KG1 (cell line): ENCODE measurements at regions not wholly inside any gene's neighbourhood (a gene's known extent, or its start where the extent isn't known, plus 50 kb on each side); places are given as distances from the start of the nearest gene placed in this dataset.

ENCODE experiments used
- DNase-seq: peaks from one replicate; lab custom pipeline; 2025; lab: John Stamatoyannopoulos, UW

GRCh38 chr4:96677499-96677898, 837.6 kb downstream of the PDHA2 start:
- DNase-seq, result no peak

DNA sequence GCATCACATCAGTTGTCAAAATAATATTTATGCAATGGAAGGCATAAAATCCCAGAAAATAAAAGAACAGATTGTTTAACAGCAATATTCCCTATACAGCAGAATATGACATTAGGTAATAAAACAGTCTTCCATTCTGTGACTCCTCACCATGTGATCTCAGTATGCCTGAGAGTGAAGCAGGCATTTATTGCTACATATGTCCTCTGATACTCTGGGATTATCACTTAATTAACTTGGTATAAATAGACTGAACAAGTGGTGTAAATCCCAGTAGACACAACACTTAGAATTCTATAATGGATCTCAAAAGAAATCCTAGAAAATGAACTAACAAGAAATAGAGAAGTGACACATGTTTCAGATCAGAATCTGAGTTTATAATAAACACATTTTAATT, 841.3 kb downstream of the PDHA2 start:
- DNase-seq, result no peak

DNA sequence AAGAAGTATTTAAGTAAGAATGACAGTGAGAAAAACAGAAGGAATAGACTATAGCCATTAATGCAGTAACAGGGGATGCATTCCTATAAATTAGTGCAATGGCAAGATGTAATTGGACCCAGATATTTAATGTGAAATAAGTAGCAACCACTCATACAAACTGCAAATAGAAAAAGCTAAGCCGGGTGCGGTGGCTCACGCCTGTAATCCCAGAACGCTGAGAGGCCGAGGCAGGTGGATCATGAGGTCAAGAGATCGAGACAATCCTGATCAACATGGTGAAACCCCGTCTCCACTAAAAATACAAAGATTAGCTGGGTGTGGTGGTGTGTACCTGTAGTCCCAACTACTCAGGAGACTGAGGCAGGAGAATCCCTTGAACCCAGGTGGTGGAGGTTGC, 845.8 kb downstream of the PDHA2 start:
- no peak for DNase-seq

GRCh38 chr4:96691521-96691920, 851.6 kb downstream of the PDHA2 start:
- no peak for DNase-seq

DNA sequence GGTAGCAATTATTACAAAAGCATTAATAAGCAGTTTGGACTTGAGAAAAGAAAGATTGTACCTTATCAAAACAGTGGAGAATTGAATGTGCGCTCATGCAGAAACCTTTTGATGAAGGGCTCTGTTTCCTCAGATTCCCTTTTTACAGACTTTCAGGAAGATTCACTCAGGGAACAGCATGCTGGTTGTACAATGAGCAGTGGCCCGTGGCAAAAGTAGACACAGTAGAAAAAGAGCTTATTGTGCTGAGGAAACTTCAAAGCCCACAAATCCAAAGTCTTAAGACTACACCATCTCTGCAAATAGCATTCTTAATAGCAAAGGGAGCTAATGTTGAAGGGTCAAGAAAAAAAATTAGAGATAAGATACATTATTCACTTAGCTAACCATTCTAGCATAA, 858.9 kb downstream of the PDHA2 start:
- DNase-seq, result no peak

GRCh38 chr4:96703265-96703664, 863.4 kb downstream of the PDHA2 start:
- no peak for DNase-seq

- no peak for DNase-seq
These were observed 868.9 kb downstream of the PDHA2 start for GRCh38 chr4:96708766-96709165.

GRCh38 chr4:96713271-96713850, 873.5 kb downstream of the PDHA2 start:
- DNase-seq, result no peak

- no peak for DNase-seq
These were observed 889.7 kb downstream of the PDHA2 start for GRCh38 chr4:96729641-96730040.

DNA sequence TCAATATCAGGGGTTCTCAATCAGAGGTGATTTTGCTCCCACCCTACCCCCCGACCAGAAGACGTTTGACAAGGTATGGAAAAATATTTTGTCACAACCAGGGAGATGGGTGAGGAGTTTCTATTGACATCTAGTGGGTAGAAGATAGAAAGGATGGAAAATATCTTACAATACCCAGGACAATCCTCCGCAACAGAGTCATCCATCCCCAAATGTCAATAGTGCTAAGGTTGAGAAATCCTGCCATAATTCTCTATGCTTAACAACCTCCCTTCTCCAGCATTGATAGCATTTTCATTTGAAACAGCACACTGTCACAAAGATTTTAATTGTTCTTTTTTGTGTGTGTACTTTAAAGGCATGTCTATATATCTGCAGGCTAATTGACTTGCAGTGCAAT, 890.5 kb downstream of the PDHA2 start:
- no peak for DNase-seq

- no peak for DNase-seq
These were observed 896.5 kb downstream of the PDHA2 start for GRCh38 chr4:96736352-96736889.

DNA sequence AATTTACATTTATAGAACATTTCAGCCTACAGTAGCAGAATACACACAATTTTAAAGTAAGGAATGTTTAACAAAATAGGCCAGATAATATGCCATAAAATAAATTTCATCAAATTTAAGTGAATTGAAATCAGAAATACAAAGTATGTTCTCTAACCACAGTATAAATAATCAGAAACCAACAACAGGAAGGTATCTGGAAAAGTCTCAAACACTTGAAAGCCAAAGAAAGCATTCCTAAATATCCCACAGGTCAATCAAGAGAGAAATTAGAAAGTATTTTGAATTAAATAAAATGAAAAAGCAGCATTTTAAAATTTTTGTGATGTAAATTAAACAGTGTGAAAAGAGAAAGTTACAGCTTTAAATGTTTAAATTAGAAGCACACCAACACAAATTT, 899.2 kb downstream of the PDHA2 start:
- no peak for DNase-seq

DNA sequence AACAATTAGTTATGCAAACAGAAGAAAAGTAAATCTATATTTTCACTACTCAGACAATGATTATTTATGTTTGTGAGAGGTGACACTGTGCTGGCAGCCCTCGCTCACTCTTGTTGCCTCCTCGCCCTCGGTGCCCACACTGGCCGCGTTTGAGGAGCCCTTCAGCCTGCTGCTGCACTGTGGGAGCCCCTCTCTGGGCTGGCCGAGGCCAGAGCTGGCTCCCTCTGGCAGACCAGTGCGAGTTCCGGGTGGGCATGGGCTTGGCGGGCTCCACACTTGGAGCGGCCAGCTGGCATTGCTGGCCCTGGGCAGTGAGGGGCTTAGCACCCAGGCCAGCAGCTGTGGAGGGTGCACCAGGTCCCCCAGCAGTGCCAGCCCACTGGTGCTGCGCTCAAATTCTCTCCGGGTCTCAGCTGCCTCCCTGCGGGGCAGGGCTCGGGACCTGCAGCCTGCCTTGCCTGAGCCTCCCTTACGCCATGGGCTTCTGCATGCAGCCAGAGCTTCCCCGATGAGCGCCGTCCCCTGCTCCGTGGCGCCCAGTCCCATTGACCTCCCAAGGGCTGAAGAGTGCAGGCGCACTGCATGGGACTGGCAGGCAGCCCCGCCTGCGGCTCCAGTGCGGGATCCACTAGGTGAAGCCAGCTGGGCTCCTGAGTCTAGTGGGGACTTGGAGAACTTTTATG, 902.6 kb downstream of the PDHA2 start:
- DNase-seq, result no peak

DNA sequence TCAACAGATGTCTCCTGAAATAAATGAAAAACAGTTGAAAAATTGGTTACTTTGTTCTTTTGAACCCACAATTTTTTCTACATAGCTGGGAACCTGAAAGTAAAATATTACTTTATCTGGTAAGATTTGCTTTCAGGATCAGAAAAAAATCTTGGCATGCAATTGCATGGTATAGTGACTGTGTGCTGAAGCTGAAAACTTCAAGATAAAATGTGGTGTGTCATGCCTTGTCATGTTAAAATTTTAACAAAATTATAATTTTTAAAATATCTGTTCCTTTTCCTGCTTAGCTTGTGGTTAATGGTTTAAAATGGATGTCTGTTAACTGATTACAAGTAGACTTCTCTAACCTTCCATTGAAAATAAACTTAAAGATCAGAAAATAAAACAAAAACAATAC, 904.8 kb downstream of the PDHA2 start:
- DNase-seq, result no peak

DNA sequence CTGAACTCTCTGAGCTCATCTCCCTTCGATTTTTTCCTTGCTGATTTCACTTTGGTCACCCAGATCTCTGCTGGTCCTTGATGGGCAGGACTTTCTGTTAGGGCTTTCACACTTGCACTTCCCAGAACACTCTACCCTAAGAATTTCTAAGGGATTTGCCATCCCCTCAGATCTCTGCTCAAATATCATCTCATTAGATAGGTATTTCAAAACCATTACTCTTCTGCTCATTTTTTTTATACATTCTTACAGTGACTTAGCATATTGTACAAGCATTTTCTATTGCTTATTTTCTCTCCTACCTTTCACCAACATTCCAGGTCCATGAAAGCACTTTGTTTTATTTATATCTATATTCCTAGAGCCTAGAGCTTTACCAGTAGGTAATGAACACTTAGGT, 913.3 kb downstream of the PDHA2 start:
- no peak for DNase-seq

GRCh38 chr4:96755569-96756484, 915.9 kb downstream of the PDHA2 start:
- DNase-seq, result no peak

GRCh38 chr4:96756584-96756983, 916.7 kb downstream of the PDHA2 start:
- no peak for DNase-seq

DNA sequence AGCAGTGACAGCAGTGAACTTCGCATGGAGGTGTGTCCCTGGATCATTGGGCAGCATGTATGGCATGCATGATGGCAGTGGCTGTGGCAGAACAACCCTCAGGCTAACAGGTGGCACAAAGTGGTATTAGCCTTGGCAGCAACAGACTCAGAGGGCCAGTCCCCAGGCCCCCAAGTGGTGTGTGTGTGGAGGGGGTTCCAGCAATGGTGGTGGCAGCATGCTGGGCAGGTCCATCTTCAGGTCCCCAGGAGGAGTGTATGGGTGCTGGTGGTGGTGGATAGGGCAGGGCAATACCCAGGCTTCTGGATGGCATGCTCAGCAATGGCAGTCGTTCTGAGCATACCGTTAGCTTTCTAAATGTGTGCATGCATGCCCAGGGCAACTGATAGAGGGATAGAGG, 923.7 kb downstream of the PDHA2 start:
- DNase-seq, result no peak

- DNase-seq, result no peak
These were observed 926.5 kb downstream of the PDHA2 start for GRCh38 chr4:96766359-96766758.

DNA sequence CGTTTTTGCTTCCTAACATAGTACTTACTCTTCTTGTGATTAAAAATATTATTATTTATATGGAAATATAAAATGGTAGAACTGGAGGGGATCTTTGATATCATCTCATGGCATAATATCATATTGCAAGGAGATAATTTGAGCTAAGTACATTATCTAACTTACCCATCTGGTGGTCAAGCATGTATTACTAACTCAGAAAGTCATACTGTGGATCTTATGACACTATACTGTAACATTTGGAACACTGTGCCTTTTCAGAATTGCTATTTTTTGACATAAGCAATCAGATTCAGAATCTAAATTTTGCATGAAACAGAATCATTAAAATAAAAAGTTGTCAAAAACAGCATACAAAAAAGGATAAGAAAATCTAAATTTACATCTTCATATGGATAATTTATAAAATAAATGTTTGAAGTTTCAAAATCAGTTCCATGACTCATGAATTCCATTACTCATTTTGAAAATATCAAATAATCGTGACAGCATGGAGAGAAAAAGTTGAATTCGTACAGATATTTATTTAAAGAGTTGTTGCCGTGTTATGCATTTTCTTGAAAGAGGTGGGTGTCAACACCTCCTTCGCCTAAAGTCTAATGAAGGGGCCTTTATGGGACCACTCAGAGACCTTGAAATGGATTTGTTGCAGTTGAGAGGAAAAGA, 928.1 kb downstream of the PDHA2 start:
- no peak for DNase-seq

GRCh38 chr4:96775501-96775900, 935.6 kb downstream of the PDHA2 start:
- DNase-seq, result no peak

DNA sequence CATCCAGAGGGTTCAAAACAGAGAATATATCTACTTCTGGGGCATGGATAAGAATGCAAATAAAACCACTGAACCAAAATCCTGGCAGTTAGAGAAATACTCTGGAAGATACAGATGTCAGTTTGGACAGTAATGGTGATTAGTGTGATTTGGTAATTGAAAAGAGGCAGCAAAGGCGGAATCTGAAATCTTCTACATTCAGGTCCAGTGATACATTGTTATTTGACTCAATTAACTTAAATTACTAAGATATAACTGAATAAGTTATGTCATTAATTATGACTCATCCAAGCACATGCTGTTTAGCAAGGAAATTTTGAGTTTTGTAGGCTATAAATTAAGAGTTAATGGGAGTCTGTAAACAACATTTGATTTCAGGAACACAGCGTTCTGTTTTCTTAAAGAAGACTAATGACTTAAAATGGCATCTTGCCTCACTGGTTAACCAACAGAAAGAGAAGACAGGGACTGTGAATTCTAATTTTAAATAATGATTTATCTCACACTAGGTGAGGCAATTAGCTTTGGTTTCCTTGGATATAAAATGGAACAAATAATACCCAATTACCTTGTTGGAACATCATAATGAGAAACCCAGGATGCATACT, 937.1 kb downstream of the PDHA2 start:
- no peak for DNase-seq
